Esophagus muscularis mucosa (tissue), 4 donors: ENCODE measurements at regions not wholly inside any gene's neighbourhood (a gene's known extent, or its start where the extent isn't known, plus 50 kb on each side); places are given as distances from the start of the nearest gene placed in this dataset.

Source experiments
- DNase-seq: peaks from one replicate; pipeline ENCODE4 v3.0.0-alpha.2; 2017; ENCODE audit errors: extremely low spot score
- H3K27ac ChIP-seq, 4 donors: fragments of 200-600 bp; sonication (generic); replicated peaks in 1 of 4; 1 replicate in 3 of 4; 2 replicates in 1 of 4; pipeline ENCODE4 v1.5.1; 2016 to 2019; ENCODE audit warnings: mild to moderate bottlenecking in 1 of 4
- H3K27me3 ChIP-seq, 4 donors: fragments of 200-600 bp; sonication (generic); one replicate each; pipeline versions ENCODE4 v1.5.1 to v1.6.0; 2016 to 2019
- H3K36me3 ChIP-seq, 4 donors: fragments of 200-600 bp; sonication (generic); one replicate each; pipeline ENCODE4 v1.5.1; 2016 to 2019
- H3K4me1 ChIP-seq, 4 donors: fragments of 200-600 bp; sonication (generic); one replicate each; pipeline ENCODE4 v1.5.1; 2016 to 2019
- H3K4me3 ChIP-seq, 4 donors: fragments of 200-600 bp; sonication (generic); 1 replicate in 2 of 4; 2 replicates in 2 of 4; pipeline ENCODE4 v1.5.1; 2016 to 2019; ENCODE audit warnings: mild to moderate bottlenecking in 4 of 4, moderate library complexity in 1 of 4
- H3K9me3 ChIP-seq, 4 donors: fragments of 200-600 bp; sonication (generic); 1 replicate in 3 of 4; 2 replicates in 1 of 4; pipeline ENCODE4 v1.5.1; 2016 to 2019
- EP300 ChIP-seq: sonication (generic); formaldehyde crosslinking; IDR thresholded peaks from one replicate; pipeline ENCODE4 v1.6.1; 2017; ENCODE audit warnings: antibody characterized with exemption
- POLR2A ChIP-seq: fragments of 450-650 bp; IDR thresholded peaks from one replicate; pipeline ENCODE4 v1.6.1; 2017; ENCODE audit warnings: antibody characterized with exemption, moderate library complexity, mild to moderate bottlenecking, low read depth
- POLR2AphosphoS5 ChIP-seq, 2 donors: sonication (generic); formaldehyde crosslinking; IDR thresholded peaks; one replicate each; pipeline ENCODE4 v1.6.1; 2017; ENCODE audit warnings: antibody characterized with exemption in 2 of 2
- WGBS: methylation state at CpG from one replicate; pipeline ENCODE4 v1.1.5; 2018; 5-methylcytosine and 5-hydroxymethylcytosine counted together
- intact Hi-C: fragments of 100-400 bp; cut with DNase I; formaldehyde crosslinking; loops from one replicate; pipeline ENCODE4 v1.15.1; 2023
- TF ChIP-seq, protein P1 (sequence below), 3 experiments: fragments of 200-600 bp in 2 of 3; fragments of 450-650 bp in 1 of 3; sonication (generic) in 2 of 3; IDR thresholded peaks; one replicate each; pipeline ENCODE4 v1.5.1; 2017 to 2019; ENCODE audit warnings: antibody characterized with exemption in 3 of 3, mild to moderate bottlenecking in 2 of 3, moderate library complexity in 1 of 3

DNA sequence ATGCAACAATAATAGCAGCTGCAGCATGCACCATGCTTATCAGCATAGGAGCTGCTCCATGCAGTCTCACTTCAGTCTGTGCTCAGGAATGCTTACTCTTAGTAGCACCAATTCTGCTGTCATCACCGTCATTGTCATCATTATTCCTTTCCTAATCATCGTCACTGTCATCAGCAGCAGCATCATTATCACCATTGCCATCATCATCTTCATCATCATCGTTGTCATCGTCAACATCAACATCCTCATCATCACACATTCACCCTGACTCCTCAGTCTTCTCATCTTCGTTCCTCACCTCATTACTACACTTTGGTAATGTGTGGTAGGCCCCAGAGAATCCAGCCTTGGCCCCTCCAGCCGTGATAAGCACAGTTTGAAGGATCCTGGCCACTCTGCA, 545.0 kb downstream of the TNS3 start:
- TF ChIP-seq POLR2AphosphoS5 (IDR thresholded peaks at IDR 0.05) = no peak
- no peak for DNase-seq
- Histone ChIP-seq H3K4me3 (no peak overlapping the region), H3K27ac (no peak overlapping the region), H3K9me3 (no peaks in the 10 kb centered on the region), H3K4me1 (peaks cover 26 to 32% (median 29%) of the 10 kb centered on the region in 4 donors), H3K27me3 (no peaks in the 10 kb centered on the region), H3K36me3 (no peaks in the 10 kb centered on the region)
- WGBS = 85% methylated on average over 6 of the region's 6 CpGs
- intact Hi-C loops = no loop called here

DNA sequence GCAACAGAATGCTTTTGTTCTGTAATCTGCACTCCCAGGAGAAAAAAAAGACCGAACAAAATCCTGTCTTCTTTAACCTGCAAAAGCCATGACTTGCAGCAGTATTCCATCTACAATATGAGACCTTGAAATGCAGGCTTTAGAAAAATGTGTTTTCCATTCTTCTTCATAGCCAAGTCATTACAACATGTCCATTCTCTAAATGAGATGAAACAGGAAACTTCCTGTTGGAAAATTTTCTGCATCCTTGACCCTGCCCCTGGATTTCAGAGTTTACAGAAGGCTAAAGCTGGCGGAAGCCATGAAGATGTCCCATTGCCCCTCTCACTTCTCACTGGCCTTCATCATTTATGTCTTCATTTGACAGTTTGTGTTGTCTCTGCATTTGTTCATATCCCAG, 546.4 kb downstream of the TNS3 start:
- Histone ChIP-seq H3K36me3 (no peaks in the 10 kb centered on the region), H3K27me3 (no peaks in the 10 kb centered on the region), H3K4me3 (no peak overlapping the region), H3K27ac (no peak overlapping the region), H3K9me3 (no peaks in the 10 kb centered on the region), H3K4me1 (peaks cover 20 to 24% (median 22%) of the 10 kb centered on the region in 4 donors)
- WGBS = 82% methylated on average over 2 of the region's 2 CpGs
- DNase-seq = no peak
- TF ChIP-seq, protein P1, sequence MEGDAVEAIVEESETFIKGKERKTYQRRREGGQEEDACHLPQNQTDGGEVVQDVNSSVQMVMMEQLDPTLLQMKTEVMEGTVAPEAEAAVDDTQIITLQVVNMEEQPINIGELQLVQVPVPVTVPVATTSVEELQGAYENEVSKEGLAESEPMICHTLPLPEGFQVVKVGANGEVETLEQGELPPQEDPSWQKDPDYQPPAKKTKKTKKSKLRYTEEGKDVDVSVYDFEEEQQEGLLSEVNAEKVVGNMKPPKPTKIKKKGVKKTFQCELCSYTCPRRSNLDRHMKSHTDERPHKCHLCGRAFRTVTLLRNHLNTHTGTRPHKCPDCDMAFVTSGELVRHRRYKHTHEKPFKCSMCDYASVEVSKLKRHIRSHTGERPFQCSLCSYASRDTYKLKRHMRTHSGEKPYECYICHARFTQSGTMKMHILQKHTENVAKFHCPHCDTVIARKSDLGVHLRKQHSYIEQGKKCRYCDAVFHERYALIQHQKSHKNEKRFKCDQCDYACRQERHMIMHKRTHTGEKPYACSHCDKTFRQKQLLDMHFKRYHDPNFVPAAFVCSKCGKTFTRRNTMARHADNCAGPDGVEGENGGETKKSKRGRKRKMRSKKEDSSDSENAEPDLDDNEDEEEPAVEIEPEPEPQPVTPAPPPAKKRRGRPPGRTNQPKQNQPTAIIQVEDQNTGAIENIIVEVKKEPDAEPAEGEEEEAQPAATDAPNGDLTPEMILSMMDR (IDR thresholded peaks at IDR 0.05) = no peak
- TF ChIP-seq EP300 (no peak), POLR2A (no peak), POLR2AphosphoS5 (IDR thresholded peaks at IDR 0.05) (no peak)
- intact Hi-C loops = no loop called here

DNA sequence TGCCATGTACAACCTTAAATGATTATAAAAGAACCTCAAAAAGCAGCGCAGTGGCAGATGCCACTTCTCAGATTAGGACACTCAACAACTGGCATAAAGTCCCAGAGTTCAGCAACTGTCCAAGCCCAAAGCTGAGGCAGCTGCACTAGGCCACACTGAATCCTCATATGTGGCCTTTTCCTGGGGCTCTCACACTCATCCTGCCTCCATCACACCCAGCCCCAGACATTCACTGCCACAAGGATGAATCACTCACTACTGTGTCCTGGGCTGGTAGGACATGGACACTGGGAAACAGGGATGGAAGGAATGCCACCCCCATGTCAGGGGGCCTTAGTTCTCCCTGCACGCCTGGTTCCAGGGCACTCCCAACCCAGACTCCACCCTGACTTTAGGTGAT, 547.7 kb downstream of the TNS3 start:
- no peaks in the 10 kb centered on the region for H3K27me3 ChIP-seq
- no peaks in the 10 kb centered on the region for H3K36me3 ChIP-seq
- no peak overlapping the region for H3K27ac ChIP-seq
- no peak overlapping the region for H3K4me3 ChIP-seq
- no peaks in the 10 kb centered on the region for H3K9me3 ChIP-seq
- TF ChIP-seq, protein P1 (IDR thresholded peaks at IDR 0.05) = no peak
- TF ChIP-seq POLR2AphosphoS5 (IDR thresholded peaks at IDR 0.05) (no peak), POLR2A (no peak), EP300 (no peak)
- intact Hi-C loops = no loop called here
- 70% methylated on average over 2 of the region's 2 CpGs for WGBS
- DNase-seq = no peak
- peaks cover 7 to 11% (median 9%) of the 10 kb centered on the region in 4 donors for H3K4me1 ChIP-seq

DNA sequence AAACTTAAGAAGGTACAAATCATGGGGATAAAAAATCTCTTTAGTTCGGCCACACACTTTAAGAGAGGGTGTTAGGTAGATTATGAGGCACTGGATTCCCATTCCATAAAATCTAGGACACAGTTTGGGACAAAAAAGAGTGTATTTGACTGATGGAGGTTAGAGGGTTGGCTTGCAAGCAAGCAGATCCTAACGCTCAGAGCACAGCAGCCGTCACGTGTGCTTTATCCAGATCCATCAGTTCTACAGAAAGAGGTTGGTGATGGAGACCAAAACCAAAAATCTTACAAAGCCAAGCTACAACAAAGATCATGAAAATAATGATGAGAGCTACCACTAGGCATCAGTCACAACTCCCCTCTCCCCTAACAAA, 549.4 kb downstream of the TNS3 start:
- Histone ChIP-seq H3K9me3 (no peaks in the 10 kb centered on the region), H3K27ac (peak overlapping the region in 1 of 4 donors; percentile 11), H3K4me3 (no peak overlapping the region), H3K36me3 (no peaks in the 10 kb centered on the region), H3K4me1 (no peaks in the 10 kb centered on the region), H3K27me3 (no peaks in the 10 kb centered on the region)
- DNase-seq = no peak
- TF ChIP-seq POLR2A (no peak), POLR2AphosphoS5 (IDR thresholded peaks at IDR 0.05) (no peak), EP300 (no peak)
- TF ChIP-seq, protein P1 (IDR thresholded peaks at IDR 0.05) = no peak
- intact Hi-C loops = no loop called here
- 78% methylated on average over 4 of the region's 4 CpGs for WGBS

DNA sequence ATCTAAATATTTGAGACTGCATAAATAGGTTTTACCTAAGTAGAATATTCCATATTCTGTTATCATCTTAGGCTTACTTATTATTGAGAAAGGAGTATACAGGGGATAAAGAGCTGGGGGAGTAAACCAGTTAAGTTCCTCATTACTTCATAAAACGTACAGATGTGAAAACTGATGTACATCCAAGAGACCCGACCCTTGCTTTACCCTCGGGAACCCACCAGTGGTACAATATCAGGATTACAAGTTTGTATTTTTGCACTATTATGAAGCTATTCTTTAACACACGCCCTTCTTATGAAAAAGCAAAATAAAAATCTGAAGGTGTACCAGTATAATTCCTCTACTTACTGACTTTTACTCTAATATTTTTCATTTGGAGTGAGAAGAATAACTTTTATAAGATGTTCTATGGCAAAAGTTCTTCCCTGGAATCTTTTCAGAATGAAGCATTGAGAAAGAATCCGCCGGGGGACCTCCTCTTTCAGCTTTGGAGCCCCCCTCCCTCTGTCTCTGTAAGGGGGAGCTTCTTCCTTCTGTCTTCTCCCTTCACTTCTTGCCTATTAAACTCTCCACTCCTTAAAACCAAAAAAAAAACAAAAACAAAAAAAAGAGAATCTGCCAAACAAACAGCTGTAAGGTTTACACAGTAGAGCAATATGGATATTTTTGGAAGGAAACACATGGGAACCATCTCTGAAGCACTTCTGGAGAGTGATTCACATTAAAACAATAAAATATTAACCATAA, 550.0 kb downstream of the TNS3 start:
- H3K27ac ChIP-seq = peak overlapping the region in 1 of 4 donors; percentile 11
- WGBS = 72% methylated on average over 6 of the region's 6 CpGs
- intact Hi-C loops = no loop called here
- H3K9me3 ChIP-seq = no peaks in the 10 kb centered on the region
- H3K4me1 ChIP-seq = peaks cover 0 to under 1% (median 0%) of the 10 kb centered on the region in 4 donors
- DNase-seq = no peak
- no peak for TF ChIP-seq EP300
- TF ChIP-seq POLR2A = no peak
- TF ChIP-seq, protein P1 (IDR thresholded peaks at IDR 0.05) = no peak
- no peak for TF ChIP-seq POLR2AphosphoS5 (IDR thresholded peaks at IDR 0.05)
- H3K27me3 ChIP-seq = no peaks in the 10 kb centered on the region
- no peak overlapping the region for H3K4me3 ChIP-seq
- no peaks in the 10 kb centered on the region for H3K36me3 ChIP-seq
